A673 (cell line): ENCODE measurements at regions not wholly inside any gene's neighbourhood (a gene's known extent, or its start where the extent isn't known, plus 50 kb on each side); places are given as distances from the start of the nearest gene placed in this dataset.

ENCODE experiments used
- CTCF ChIP-seq: fragments of 300-800, 200-600 bp; sonication (generic); conservative IDR thresholded peaks from 2 replicates; pipeline ENCODE4 v1.5.1; 2017; ENCODE audit warnings: low read depth, mild to moderate bottlenecking, antibody characterized with exemption, low read length, moderate library complexity, mixed read lengths
- EZH2 ChIP-seq: fragments of 200-600 bp; sonication (generic); IDR thresholded peaks from 2 replicates; pipeline ENCODE4 v1.6.1; 2017; ENCODE audit warnings: borderline replicate concordance, low read depth, mild to moderate bottlenecking, mixed read lengths, antibody characterized with exemption, low read length; ENCODE audit not compliant: poor library complexity, severe bottlenecking

- TF ChIP-seq CTCF = no peak
- TF ChIP-seq EZH2 = no peak
These were observed 187.1 kb upstream of the STXBP5 start for GRCh38 chr6:147017153-147017552.
